Body of pancreas (tissue), 4 donors: ENCODE measurements at regions not wholly inside any gene's neighbourhood (a gene's known extent, or its start where the extent isn't known, plus 50 kb on each side); places are given as distances from the start of the nearest gene placed in this dataset.

ENCODE experiments used
- POLR2A ChIP-seq, 3 donors: fragments of 450-650 bp; IDR thresholded peaks; one replicate each; pipeline ENCODE4 v1.6.1; 2016; ENCODE audit warnings: antibody characterized with exemption in 3 of 3, mild to moderate bottlenecking in 2 of 3
- TF ChIP-seq, protein P1 (sequence below), 7 experiments: fragments of 450-650 bp in 4 of 7; fragments of 200-600 bp in 3 of 7; sonication (generic) in 3 of 7; IDR thresholded peaks; one replicate each; pipeline ENCODE4 v1.5.1; 2016 to 2019; ENCODE audit warnings: antibody characterized with exemption in 7 of 7

DNA sequence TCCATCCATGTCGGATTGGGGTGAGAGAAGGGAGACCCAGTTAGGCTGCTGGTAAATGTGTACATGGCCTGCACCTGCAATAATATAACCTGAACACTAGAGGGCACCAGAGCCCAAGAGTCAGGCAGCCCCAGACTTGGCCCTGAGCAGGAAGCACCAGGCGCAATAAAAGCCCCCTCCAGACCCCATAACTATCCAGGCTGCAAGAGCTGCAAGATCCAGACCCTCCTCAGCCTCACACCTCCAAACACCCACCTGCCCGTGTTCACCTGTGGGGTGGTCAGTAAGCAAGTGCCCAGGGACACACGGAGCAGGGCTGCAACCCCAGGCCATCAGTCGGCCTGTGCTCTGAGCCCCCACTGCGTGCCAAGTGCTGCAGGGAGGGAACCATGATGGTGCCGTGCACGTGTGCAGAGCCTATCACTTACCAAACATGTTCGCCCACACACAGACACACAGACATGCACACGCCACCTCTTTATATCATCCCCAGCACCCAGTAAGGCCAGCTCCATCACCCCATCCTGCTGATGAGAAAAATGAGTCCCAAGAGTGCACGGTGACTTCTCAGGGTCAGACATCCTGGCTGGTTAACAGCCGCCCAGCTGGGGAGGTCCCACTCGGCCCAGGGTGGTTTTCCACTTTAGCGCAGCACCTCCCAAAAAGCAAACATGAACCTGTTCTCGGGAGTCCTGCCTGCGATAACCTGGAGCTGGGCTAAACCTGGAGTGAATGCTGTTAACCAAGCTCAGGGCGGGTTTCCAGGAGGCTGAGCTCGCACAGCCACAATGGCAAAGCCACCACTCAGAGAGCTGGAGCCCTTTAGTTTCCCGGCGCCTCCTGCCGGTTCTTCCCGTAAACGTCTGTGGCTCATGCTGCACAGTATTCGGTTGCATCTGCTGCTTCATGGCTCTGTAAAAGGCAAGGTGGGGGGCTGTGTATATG is 439.8 kb downstream of the SOX9 start:
- TF ChIP-seq, protein P1, sequence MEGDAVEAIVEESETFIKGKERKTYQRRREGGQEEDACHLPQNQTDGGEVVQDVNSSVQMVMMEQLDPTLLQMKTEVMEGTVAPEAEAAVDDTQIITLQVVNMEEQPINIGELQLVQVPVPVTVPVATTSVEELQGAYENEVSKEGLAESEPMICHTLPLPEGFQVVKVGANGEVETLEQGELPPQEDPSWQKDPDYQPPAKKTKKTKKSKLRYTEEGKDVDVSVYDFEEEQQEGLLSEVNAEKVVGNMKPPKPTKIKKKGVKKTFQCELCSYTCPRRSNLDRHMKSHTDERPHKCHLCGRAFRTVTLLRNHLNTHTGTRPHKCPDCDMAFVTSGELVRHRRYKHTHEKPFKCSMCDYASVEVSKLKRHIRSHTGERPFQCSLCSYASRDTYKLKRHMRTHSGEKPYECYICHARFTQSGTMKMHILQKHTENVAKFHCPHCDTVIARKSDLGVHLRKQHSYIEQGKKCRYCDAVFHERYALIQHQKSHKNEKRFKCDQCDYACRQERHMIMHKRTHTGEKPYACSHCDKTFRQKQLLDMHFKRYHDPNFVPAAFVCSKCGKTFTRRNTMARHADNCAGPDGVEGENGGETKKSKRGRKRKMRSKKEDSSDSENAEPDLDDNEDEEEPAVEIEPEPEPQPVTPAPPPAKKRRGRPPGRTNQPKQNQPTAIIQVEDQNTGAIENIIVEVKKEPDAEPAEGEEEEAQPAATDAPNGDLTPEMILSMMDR (IDR thresholded peaks at IDR 0.05), result peak; percentile 61 to 86 (median 83)
- no peak for TF ChIP-seq POLR2A (IDR thresholded peaks at IDR 0.05)
